ENCODE measurements at regions not wholly inside any gene's neighbourhood (a gene's known extent, or its start where the extent isn't known, plus 50 kb on each side); places are given as distances from the start of the nearest gene placed in this dataset.

- H3K4me1 Mint-ChIP-seq (ENCODE audit: low read depth, unreplicated experiment), result peaks cover 22% of the 10 kb centered on the region
- Histone ChIP-seq H3K9me3 (ENCODE audit: insufficient read depth, low read depth, low read length) (no peaks in the 10 kb centered on the region), H3K27me3 (ENCODE audit: insufficient read depth, low read length) (no peaks in the 10 kb centered on the region), H2AFZ (ENCODE audit: low read depth, low read length) (no peak overlapping the region), H3K4me2 (ENCODE audit: low read length) (no peak overlapping the region), H3K27ac (ENCODE audit: low read depth, low read length) (no peak overlapping the region), H3K79me2 (ENCODE audit: insufficient read depth, low read length) (no peaks in the 10 kb centered on the region), H3K4me3 (ENCODE audit: insufficient read depth, low read depth, low read length) (no peak overlapping the region), H3K36me3 (ENCODE audit: insufficient read depth, low read length) (no peaks in the 10 kb centered on the region), H3K4me1 (ENCODE audit: insufficient read depth, low read length) (no peaks in the 10 kb centered on the region), H4K20me1 (ENCODE audit: insufficient read depth, low read length) (no peaks in the 10 kb centered on the region), H3K9ac (ENCODE audit: low read length) (no peak overlapping the region)
- no peak for FAIRE-seq
- no peaks in the 10 kb centered on the region for H3K27me3 Mint-ChIP-seq (ENCODE audit: low read depth, unreplicated experiment)
- H3K4me3 Mint-ChIP-seq (ENCODE audit: unreplicated experiment), result no peak overlapping the region
- H3K9me3 Mint-ChIP-seq (ENCODE audit: unreplicated experiment), result peaks cover 17% of the 10 kb centered on the region
- no peaks in the 10 kb centered on the region for H3K36me3 Mint-ChIP-seq (ENCODE audit: low read depth, unreplicated experiment)
- TF ChIP-seq CTCF (IDR thresholded peaks at IDR 0.05; ENCODE audit: insufficient read depth, low read depth, low read length) (no peak), EZH2 (IDR thresholded peaks at IDR 0.05; ENCODE audit: insufficient read depth, low read length) (no peak)
- no peak for DNase-seq (ENCODE audit: low read depth)
- peak overlapping the region; percentile 58 for H3K27ac Mint-ChIP-seq (ENCODE audit: unreplicated experiment)
These were observed 195.5 kb upstream of the PRDM1 start for GRCh38 chr6:105890521-105891244.

- no peak for DNase-seq (ENCODE audit: low read depth)
- Histone ChIP-seq H3K4me2 (ENCODE audit: low read length) (no peak overlapping the region), H2AFZ (ENCODE audit: low read depth, low read length) (no peak overlapping the region), H3K27ac (ENCODE audit: low read depth, low read length) (no peak overlapping the region), H3K36me3 (ENCODE audit: insufficient read depth, low read length) (no peaks in the 10 kb centered on the region), H3K4me3 (ENCODE audit: insufficient read depth, low read depth, low read length) (no peak overlapping the region), H3K27me3 (ENCODE audit: insufficient read depth, low read length) (no peaks in the 10 kb centered on the region), H3K9me3 (ENCODE audit: insufficient read depth, low read depth, low read length) (no peaks in the 10 kb centered on the region), H3K4me1 (ENCODE audit: insufficient read depth, low read length) (no peaks in the 10 kb centered on the region), H3K9ac (ENCODE audit: low read length) (no peak overlapping the region), H4K20me1 (ENCODE audit: insufficient read depth, low read length) (no peaks in the 10 kb centered on the region), H3K79me2 (ENCODE audit: insufficient read depth, low read length) (no peaks in the 10 kb centered on the region)
- H3K4me3 Mint-ChIP-seq (ENCODE audit: unreplicated experiment), result no peak overlapping the region
- no peaks in the 10 kb centered on the region for H3K36me3 Mint-ChIP-seq (ENCODE audit: low read depth, unreplicated experiment)
- H3K9me3 Mint-ChIP-seq (ENCODE audit: unreplicated experiment), result peaks cover 17% of the 10 kb centered on the region
- TF ChIP-seq EZH2 (IDR thresholded peaks at IDR 0.05; ENCODE audit: insufficient read depth, low read length) (no peak), CTCF (IDR thresholded peaks at IDR 0.05; ENCODE audit: insufficient read depth, low read depth, low read length) (no peak)
- no peaks in the 10 kb centered on the region for H3K27me3 Mint-ChIP-seq (ENCODE audit: low read depth, unreplicated experiment)
- H3K27ac Mint-ChIP-seq (ENCODE audit: unreplicated experiment), result no peak overlapping the region
- FAIRE-seq, result no peak
- peaks cover 22% of the 10 kb centered on the region for H3K4me1 Mint-ChIP-seq (ENCODE audit: low read depth, unreplicated experiment)
These were observed 196.2 kb upstream of the PRDM1 start for GRCh38 chr6:105889902-105890301.

GRCh38 chr6:105886814-105887544, 199.2 kb upstream of the PRDM1 start:
- H3K4me1 Mint-ChIP-seq (ENCODE audit: low read depth, unreplicated experiment), result peaks cover 11% of the 10 kb centered on the region

More at GRCh38 chr6:105886814-105887544, 199.2 kb upstream of the PRDM1 start:
- H3K4me3 Mint-ChIP-seq (ENCODE audit: unreplicated experiment), result no peak overlapping the region
- Histone ChIP-seq H3K4me2 (ENCODE audit: low read length) (no peak overlapping the region), H3K27ac (ENCODE audit: low read depth, low read length) (no peak overlapping the region), H3K4me1 (ENCODE audit: insufficient read depth, low read length) (no peaks in the 10 kb centered on the region), H4K20me1 (ENCODE audit: insufficient read depth, low read length) (no peaks in the 10 kb centered on the region), H3K79me2 (ENCODE audit: insufficient read depth, low read length) (no peaks in the 10 kb centered on the region), H3K4me3 (ENCODE audit: insufficient read depth, low read depth, low read length) (no peak overlapping the region), H3K9ac (ENCODE audit: low read length) (no peak overlapping the region), H3K27me3 (ENCODE audit: insufficient read depth, low read length) (no peaks in the 10 kb centered on the region), H2AFZ (ENCODE audit: low read depth, low read length) (no peak overlapping the region), H3K9me3 (ENCODE audit: insufficient read depth, low read depth, low read length) (no peaks in the 10 kb centered on the region), H3K36me3 (ENCODE audit: insufficient read depth, low read length) (no peaks in the 10 kb centered on the region)
- FAIRE-seq (no peak), DNase-seq (ENCODE audit: low read depth) (peak; percentile 28)
- H3K27ac Mint-ChIP-seq (ENCODE audit: unreplicated experiment), result no peak overlapping the region
- peaks cover 12% of the 10 kb centered on the region for H3K9me3 Mint-ChIP-seq (ENCODE audit: unreplicated experiment)
- H3K27me3 Mint-ChIP-seq (ENCODE audit: low read depth, unreplicated experiment), result peaks cover 4% of the 10 kb centered on the region
- no peak for TF ChIP-seq EZH2 (IDR thresholded peaks at IDR 0.05; ENCODE audit: insufficient read depth, low read length)
- no peaks in the 10 kb centered on the region for H3K36me3 Mint-ChIP-seq (ENCODE audit: low read depth, unreplicated experiment)
